B cell (primary cell): ENCODE measurements at regions not wholly inside any gene's neighbourhood (a gene's known extent, or its start where the extent isn't known, plus 50 kb on each side); places are given as distances from the start of the nearest gene placed in this dataset.

Experiments used
- ATAC-seq: fragments of 200-7000 bp; cut with Tn5 transposase; one replicate; pipeline ENCODE4 v1.10.0; 2021; ENCODE audit warnings: low read depth, mild to moderate bottlenecking, moderate number of reproducible peaks, moderate library complexity
- CTCF ChIA-PET: fragments of 350-600 bp; sonication (Branson Sonifier 250); formaldehyde crosslinking; loops from one replicate; lab custom pipeline; 2021; ENCODE audit warnings: antibody characterized with exemption, inconsistent platforms; lab: Charles Lee
- POLR2A ChIA-PET: fragments of 350-600 bp; sonication (Branson Sonifier 250); formaldehyde crosslinking; loops from one replicate; lab custom pipeline; 2021; ENCODE audit warnings: antibody characterized with exemption; lab: Charles Lee
- DNase-seq: peaks from one replicate; pipeline ENCODE4 v3.0.0; 2013
- H2AFZ ChIP-seq: 2 replicates; pipeline ENCODE4 v1.6.1; 2012; ENCODE audit warnings: mild to moderate bottlenecking, low read depth, low read length; ENCODE audit not compliant: insufficient read depth, poor library complexity, severe bottlenecking
- H3K27ac ChIP-seq, 2 donors: 1 replicate in 1 of 2; 2 replicates in 1 of 2; pipeline ENCODE4 v1.5.1; 2012 to 2013; ENCODE audit warnings: low read length in 2 of 2, mild to moderate bottlenecking in 2 of 2, moderate library complexity in 1 of 2
- H3K27me3 ChIP-seq, 4 experiments: fragments of 200-600 bp in 1 of 4; sonication (generic) in 1 of 4; replicated peaks in 1 of 4; 1 replicate in 2 of 4; 2 replicates in 2 of 4; pipeline versions ENCODE4 v1.6.1 to v1.7.0; 2013 to 2016; ENCODE audit warnings: low read length in 3 of 4, mild to moderate bottlenecking in 2 of 4, mixed read lengths in 1 of 4, moderate library complexity in 1 of 4; ENCODE audit not compliant: insufficient read depth in 4 of 4, control insufficient read depth in 3 of 4; ENCODE audit errors: control extremely low read depth in 1 of 4
- H3K36me3 ChIP-seq, 2 experiments: replicated peaks in 1 of 2; 1 replicate in 1 of 2; 2 replicates in 1 of 2; pipeline versions ENCODE4 v1.6.1 to v1.7.1; 2013; ENCODE audit warnings: low read length in 1 of 2; ENCODE audit not compliant: insufficient read depth in 2 of 2, control insufficient read depth in 1 of 2; ENCODE audit errors: control extremely low read depth in 1 of 2, extremely low read depth in 1 of 2
- H3K4me1 ChIP-seq, 2 donors: fragments of 200-600 bp in 1 of 2; sonication (generic) in 1 of 2; 1 replicate in 1 of 2; 2 replicates in 1 of 2; pipeline versions ENCODE4 v1.5.1 to v1.6.1; 2013 to 2017; ENCODE audit warnings: low read length in 2 of 2; ENCODE audit not compliant: control insufficient read depth in 2 of 2, insufficient read depth in 2 of 2
- H3K4me2 ChIP-seq: replicated peaks from 2 replicates; pipeline ENCODE3; 2012; ENCODE audit warnings: mild to moderate bottlenecking, low read depth, low read length; ENCODE audit not compliant: poor library complexity, severe bottlenecking
- H3K4me3 ChIP-seq, 5 experiments: fragments of 200-600 bp in 1 of 5; sonication (generic) in 1 of 5; 1 replicate in 3 of 5; 2 replicates in 2 of 5; pipeline versions ENCODE4 v1.5.1 to v1.7.0; 2011 to 2016; ENCODE audit warnings: low read length in 4 of 5, mild to moderate bottlenecking in 4 of 5, low read depth in 2 of 5, control low read depth in 1 of 5, moderate library complexity in 1 of 5; ENCODE audit not compliant: insufficient read depth in 1 of 5; ENCODE audit errors: control extremely low read depth in 1 of 5, extremely low read depth in 1 of 5
- H3K79me2 ChIP-seq: fragments of 200-600 bp; sonication (generic); one replicate; pipeline ENCODE4 v1.6.0; 2016; ENCODE audit warnings: low read length; ENCODE audit not compliant: control insufficient read depth, insufficient read depth
- H3K9ac ChIP-seq: fragments of 200-600 bp; sonication (generic); 2 replicates; pipeline ENCODE4 v1.6.1; 2017; ENCODE audit warnings: mild to moderate bottlenecking, low read length, moderate library complexity
- H3K9me3 ChIP-seq, 3 donors: one replicate each; pipeline versions ENCODE4 v1.6.1 to v1.7.1; 2013; ENCODE audit warnings: low read length in 2 of 3; ENCODE audit not compliant: control insufficient read depth in 2 of 3, insufficient read depth in 1 of 3; ENCODE audit errors: control extremely low read depth in 1 of 3
- H4K20me1 ChIP-seq: 2 replicates; pipeline ENCODE4 v1.6.0; 2012; ENCODE audit warnings: mild to moderate bottlenecking, low read length; ENCODE audit not compliant: insufficient read depth, control insufficient read depth, poor library complexity, severe bottlenecking
- H3K27ac Mint-ChIP-seq: one replicate; pipeline ENCODE4 v1.8.0; 2021; ENCODE audit warnings: mixed read lengths
- H3K27me3 Mint-ChIP-seq: one replicate; pipeline ENCODE4 v1.8.0; 2021; ENCODE audit warnings: mixed read lengths
- H3K4me1 Mint-ChIP-seq: one replicate; pipeline ENCODE4 v1.8.0; 2021; ENCODE audit warnings: mixed read lengths
- H3K4me3 Mint-ChIP-seq: one replicate; pipeline ENCODE4 v1.8.0; 2021; ENCODE audit warnings: mixed read lengths
- H3K9me3 Mint-ChIP-seq: one replicate; pipeline ENCODE4 v1.8.0; 2022; ENCODE audit warnings: mixed read lengths; ENCODE audit not compliant: insufficient read depth
- EZH2 ChIP-seq: IDR thresholded peaks from 2 replicates; pipeline ENCODE4 v1.6.1; 2012; ENCODE audit warnings: borderline replicate concordance, low read depth, mild to moderate bottlenecking, moderate library complexity, low read length; ENCODE audit not compliant: insufficient read depth, poor library complexity, severe bottlenecking
- WGBS: methylation state at CpG from one replicate; pipeline ENCODE4 v1.1.5; 2013; ENCODE audit warnings: missing lambda C conversion rate; ENCODE audit not compliant: insufficient coverage; 5-methylcytosine and 5-hydroxymethylcytosine counted together
- intact Hi-C: fragments of 100-400 bp; cut with micrococcal nuclease; formaldehyde crosslinking; loops from one replicate; pipeline ENCODE4 v1.10.0; 2022
- TF ChIP-seq, protein P1 (sequence below): fragments of 200-600 bp; IDR thresholded peaks from one replicate; pipeline ENCODE4 v1.8.0; 2022; ENCODE audit warnings: antibody characterized with exemption, mild to moderate bottlenecking

DNA sequence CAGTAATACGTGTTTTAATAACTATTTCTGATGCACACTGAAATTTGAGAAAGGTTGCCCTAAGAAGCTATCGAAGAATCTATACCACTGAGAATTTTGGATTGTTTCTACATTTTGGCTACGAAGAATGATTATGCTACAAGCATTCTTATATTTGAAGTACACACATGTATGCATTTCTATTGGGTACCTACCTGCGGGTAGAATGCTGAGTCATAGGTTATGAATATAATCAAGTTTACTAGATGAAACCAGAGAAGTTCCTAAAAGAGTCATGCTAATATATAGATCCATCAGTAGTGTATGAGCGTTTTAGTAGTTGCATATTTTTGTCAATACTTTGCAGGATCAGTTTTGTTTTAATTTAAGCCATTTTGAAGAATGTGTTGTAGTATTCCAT lies 62.0 kb upstream of the PCDH20 start:
- Mint-ChIP-seq H3K27ac (no peak overlapping the region), H3K9me3 (peaks cover 14% of the 10 kb centered on the region), H3K27me3 (no peaks in the 10 kb centered on the region), H3K4me1 (no peaks in the 10 kb centered on the region), H3K4me3 (no peak overlapping the region)
- Histone ChIP-seq H3K4me1 (no peaks in the 10 kb centered on the region), H3K27ac (no peak overlapping the region), H3K9ac (no peak overlapping the region), H3K36me3 (no peaks in the 10 kb centered on the region), H3K79me2 (no peaks in the 10 kb centered on the region), H2AFZ (no peak overlapping the region), H3K27me3 (no peaks in the 10 kb centered on the region), H4K20me1 (no peaks in the 10 kb centered on the region), H3K9me3 (no peaks in the 10 kb centered on the region), H3K4me2 (no peak overlapping the region), H3K4me3 (no peak overlapping the region)
- CTCF ChIA-PET: no interaction called here
- POLR2A ChIA-PET: no interaction called here
- TF ChIP-seq, protein P1, sequence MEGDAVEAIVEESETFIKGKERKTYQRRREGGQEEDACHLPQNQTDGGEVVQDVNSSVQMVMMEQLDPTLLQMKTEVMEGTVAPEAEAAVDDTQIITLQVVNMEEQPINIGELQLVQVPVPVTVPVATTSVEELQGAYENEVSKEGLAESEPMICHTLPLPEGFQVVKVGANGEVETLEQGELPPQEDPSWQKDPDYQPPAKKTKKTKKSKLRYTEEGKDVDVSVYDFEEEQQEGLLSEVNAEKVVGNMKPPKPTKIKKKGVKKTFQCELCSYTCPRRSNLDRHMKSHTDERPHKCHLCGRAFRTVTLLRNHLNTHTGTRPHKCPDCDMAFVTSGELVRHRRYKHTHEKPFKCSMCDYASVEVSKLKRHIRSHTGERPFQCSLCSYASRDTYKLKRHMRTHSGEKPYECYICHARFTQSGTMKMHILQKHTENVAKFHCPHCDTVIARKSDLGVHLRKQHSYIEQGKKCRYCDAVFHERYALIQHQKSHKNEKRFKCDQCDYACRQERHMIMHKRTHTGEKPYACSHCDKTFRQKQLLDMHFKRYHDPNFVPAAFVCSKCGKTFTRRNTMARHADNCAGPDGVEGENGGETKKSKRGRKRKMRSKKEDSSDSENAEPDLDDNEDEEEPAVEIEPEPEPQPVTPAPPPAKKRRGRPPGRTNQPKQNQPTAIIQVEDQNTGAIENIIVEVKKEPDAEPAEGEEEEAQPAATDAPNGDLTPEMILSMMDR: no peak
- no peak for TF ChIP-seq EZH2
- ATAC-seq (no peak), DNase-seq (no peak)
- no CpG with 5 or more reads among the region's 5 CpGs for WGBS
- intact Hi-C loops: no loop called here

DNA sequence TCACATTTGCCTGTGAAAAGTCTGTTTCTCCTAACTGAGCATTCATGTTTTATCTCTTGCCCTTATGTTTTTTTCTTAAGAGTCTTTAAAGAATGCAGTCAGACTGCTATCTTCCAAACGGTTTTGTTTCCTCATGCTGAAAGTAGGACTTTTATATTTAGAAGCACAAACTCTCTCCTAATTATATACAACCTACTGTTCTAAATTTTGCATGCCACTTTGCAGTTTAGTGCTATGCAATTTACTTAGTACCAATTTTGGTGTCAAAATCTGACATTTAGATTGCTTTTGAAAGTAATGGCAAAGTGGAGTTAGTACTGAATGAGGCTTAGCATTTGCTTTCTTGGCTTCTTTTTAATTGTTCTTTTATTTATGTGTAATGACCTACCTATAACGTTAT lies 55.1 kb upstream of the PCDH20 start:
- intact Hi-C loops: no loop called here
- DNase-seq: no peak
- no peaks in the 10 kb centered on the region for H3K79me2 ChIP-seq
- no peak for ATAC-seq
- WGBS: no CpG with 5 or more reads among the region's 2 CpGs
- H3K27me3 Mint-ChIP-seq: no peaks in the 10 kb centered on the region
- H3K36me3 ChIP-seq: no peaks in the 10 kb centered on the region
- no peak overlapping the region for H2AFZ ChIP-seq
- H3K9me3 ChIP-seq: no peaks in the 10 kb centered on the region
- H3K27ac ChIP-seq: no peak overlapping the region
- H3K4me1 Mint-ChIP-seq: no peaks in the 10 kb centered on the region
- no peaks in the 10 kb centered on the region for H4K20me1 ChIP-seq
- no peak overlapping the region for H3K4me3 ChIP-seq
- H3K27ac Mint-ChIP-seq: no peak overlapping the region
- no peak overlapping the region for H3K4me2 ChIP-seq
- H3K4me3 Mint-ChIP-seq: no peak overlapping the region
- no peak overlapping the region for H3K9ac ChIP-seq
- no peaks in the 10 kb centered on the region for H3K4me1 ChIP-seq
- POLR2A ChIA-PET: no interaction called here
- no peaks in the 10 kb centered on the region for H3K9me3 Mint-ChIP-seq
- CTCF ChIA-PET: no interaction called here
- no peak for TF ChIP-seq EZH2
- TF ChIP-seq, protein P1: no peak
- no peaks in the 10 kb centered on the region for H3K27me3 ChIP-seq
